A673 (cell line): ENCODE measurements at regions not wholly inside any gene's neighbourhood (a gene's known extent, or its start where the extent isn't known, plus 50 kb on each side); places are given as distances from the start of the nearest gene placed in this dataset.

Experiments
- CTCF ChIP-seq: fragments of 300-800, 200-600 bp; sonication (generic); conservative IDR thresholded peaks from 2 replicates; pipeline ENCODE4 v1.5.1; 2017; ENCODE audit warnings: low read depth, mild to moderate bottlenecking, antibody characterized with exemption, low read length, moderate library complexity, mixed read lengths
- EZH2 ChIP-seq: fragments of 200-600 bp; sonication (generic); IDR thresholded peaks from 2 replicates; pipeline ENCODE4 v1.6.1; 2017; ENCODE audit warnings: borderline replicate concordance, low read depth, mild to moderate bottlenecking, mixed read lengths, antibody characterized with exemption, low read length; ENCODE audit not compliant: poor library complexity, severe bottlenecking

- TF ChIP-seq EZH2 (no peak), CTCF (no peak)
Measured at GRCh38 chr6:48641544-48641943, 530.5 kb upstream of the PTCHD4 start.
